ENCODE measurements at regions not wholly inside any gene's neighbourhood (a gene's known extent, or its start where the extent isn't known, plus 50 kb on each side); places are given as distances from the start of the nearest gene placed in this dataset.

GRCh38 chr14:65330416-65330815 is 82.1 kb upstream of the FUT8 start:
- CTCF ChIA-PET: no interaction called here
- TF ChIP-seq EZH2phosphoT487 (IDR thresholded peaks at IDR 0.05; ENCODE audit: borderline replicate concordance, low read depth) (no peak), SIN3A (IDR thresholded peaks at IDR 0.05; ENCODE audit: borderline replicate concordance, low read depth, low read length) (no peak), GABPA (IDR thresholded peaks at IDR 0.05; ENCODE audit: low read depth) (no peak), POLR2AphosphoS5 (IDR thresholded peaks at IDR 0.05; ENCODE audit: low read depth, low read length) (no peak), MEF2A (IDR thresholded peaks at IDR 0.05; ENCODE audit: borderline replicate concordance, low read depth) (no peak), TAF1 (IDR thresholded peaks at IDR 0.05; ENCODE audit: borderline replicate concordance, low read depth, low read length) (no peak), FOXJ3 (CRISPR knock-in tag; IDR thresholded peaks at IDR 0.05) (no peak), JUND (IDR thresholded peaks at IDR 0.05) (no peak), CHD2 (IDR thresholded peaks at IDR 0.05; ENCODE audit: low read length, partially characterized antibody) (no peak), RCOR1 (IDR thresholded peaks at IDR 0.05; ENCODE audit: low read length) (no peak), REST (IDR thresholded peaks at IDR 0.05; ENCODE audit: low read depth, low read length) (no peak), CTCF (IDR thresholded peaks at IDR 0.05) (no peak), PBX3 (IDR thresholded peaks at IDR 0.05) (no peak), SMC3 (IDR thresholded peaks at IDR 0.05; ENCODE audit: low read depth, low read length) (no peak), TCF12 (IDR thresholded peaks at IDR 0.05) (no peak), ZBTB33 (IDR thresholded peaks at IDR 0.05; ENCODE audit: borderline replicate concordance, low read depth) (no peak), NRF1 (IDR thresholded peaks at IDR 0.05; ENCODE audit: low read depth, low read length) (no peak), NFIC (IDR thresholded peaks at IDR 0.05; ENCODE audit: borderline replicate concordance) (no peak)
- TF ChIP-seq, protein P1, sequence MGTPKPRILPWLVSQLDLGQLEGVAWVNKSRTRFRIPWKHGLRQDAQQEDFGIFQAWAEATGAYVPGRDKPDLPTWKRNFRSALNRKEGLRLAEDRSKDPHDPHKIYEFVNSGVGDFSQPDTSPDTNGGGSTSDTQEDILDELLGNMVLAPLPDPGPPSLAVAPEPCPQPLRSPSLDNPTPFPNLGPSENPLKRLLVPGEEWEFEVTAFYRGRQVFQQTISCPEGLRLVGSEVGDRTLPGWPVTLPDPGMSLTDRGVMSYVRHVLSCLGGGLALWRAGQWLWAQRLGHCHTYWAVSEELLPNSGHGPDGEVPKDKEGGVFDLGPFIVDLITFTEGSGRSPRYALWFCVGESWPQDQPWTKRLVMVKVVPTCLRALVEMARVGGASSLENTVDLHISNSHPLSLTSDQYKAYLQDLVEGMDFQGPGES (IDR thresholded peaks at IDR 0.05; ENCODE audit: low read depth, low read length): no peak
- Histone ChIP-seq H3K9ac (no peak overlapping the region), H3K27me3 (ENCODE audit: insufficient read depth) (no peaks in the 10 kb centered on the region), H3K9me2 (no peaks in the 10 kb centered on the region), H3K4me1 (ENCODE audit: control insufficient read depth in 1 of 2, insufficient read depth in 2 of 2, low read depth in 1 of 2, low read length in 1 of 2) (peaks cover 5 to 7% of the 10 kb centered on the region in 2 experiments; a peak in 2 of 4 replicates), H3K79me2 (ENCODE audit: insufficient read depth) (no peaks in the 10 kb centered on the region), H3K27ac (ENCODE audit: low read depth in 2 of 2, low read length in 1 of 2) (no peak overlapping the region; a peak in 1 of 4 replicates), H3K4me3 (ENCODE audit: low read depth in 2 of 2, low read length in 1 of 2) (no peak overlapping the region), H2AFZ (ENCODE audit: low read depth) (no peak overlapping the region), H3K4me2 (no peak overlapping the region), H3K36me3 (replicated peaks in 1 of 2; ENCODE audit: control insufficient read depth in 1 of 2, insufficient read depth in 2 of 2, low read length in 1 of 2) (no peaks in the 10 kb centered on the region), H3F3A (replicated peaks; ENCODE audit: insufficient read depth) (no peaks in the 10 kb centered on the region), H3K9me3 (no peaks in the 10 kb centered on the region), H4K20me1 (ENCODE audit: insufficient read depth) (no peaks in the 10 kb centered on the region)
- POLR2A ChIA-PET: no interaction called here
- WGBS (ENCODE audit: low lambda C conversion rate): 73% methylated on average over 1 of the region's 1 CpG
- DNase-seq: no peak

Data from SK-N-SH (cell line).